GM23338 (cell line): ENCODE measurements at regions not wholly inside any gene's neighbourhood (a gene's known extent, or its start where the extent isn't known, plus 50 kb on each side); places are given as distances from the start of the nearest gene placed in this dataset.

Experiments
- ATAC-seq: fragments of 200-7000 bp; cut with Tn5 transposase; 3 replicates; pipeline ENCODE4 v1.9.1; 2020
- DNase-seq: peaks from one replicate; pipeline ENCODE4 v3.0.0-alpha.2; 2015; ENCODE audit warnings: low spot score
- H2AFZ ChIP-seq: fragments of 200-600 bp; sonication (generic); 2 replicates; pipeline ENCODE4 v1.8.0; 2016; ENCODE audit warnings: antibody characterized with exemption, mild to moderate bottlenecking, moderate library complexity
- H3F3A ChIP-seq: fragments of 200-600 bp; sonication (generic); replicated peaks from 2 replicates; pipeline ENCODE4 v1.8.0; 2017; ENCODE audit warnings: antibody characterized with exemption, mixed run types, low read depth
- H3K27ac ChIP-seq: fragments of 200-600 bp; sonication (generic); 2 replicates; pipeline ENCODE4 v1.6.1; 2016; ENCODE audit warnings: low read depth
- H3K27me3 ChIP-seq: fragments of 200-600 bp; sonication (generic); 2 replicates; pipeline ENCODE4 v1.8.0; 2016; ENCODE audit warnings: mild to moderate bottlenecking, mixed run types, moderate library complexity; ENCODE audit not compliant: insufficient read depth
- H3K36me3 ChIP-seq: fragments of 200-600 bp; sonication (generic); 2 replicates; pipeline ENCODE4 v1.8.0; 2016; ENCODE audit warnings: mild to moderate bottlenecking; ENCODE audit not compliant: insufficient read depth
- H3K4me1 ChIP-seq: fragments of 200-600 bp; sonication (generic); 2 replicates; pipeline ENCODE4 v1.8.0; 2016; ENCODE audit warnings: mild to moderate bottlenecking, moderate library complexity; ENCODE audit not compliant: insufficient read depth
- H3K4me2 ChIP-seq: fragments of 200-600 bp; sonication (generic); 2 replicates; pipeline ENCODE4 v1.7.1; 2017; ENCODE audit warnings: mixed run types
- H3K4me3 ChIP-seq: fragments of 200-600 bp; sonication (generic); 2 replicates; pipeline ENCODE4 v1.6.1; 2016; ENCODE audit warnings: mixed run types
- H3K79me2 ChIP-seq: fragments of 200-600 bp; sonication (generic); replicated peaks from 2 replicates; pipeline ENCODE4 v1.8.0; 2017; ENCODE audit warnings: mild to moderate bottlenecking; ENCODE audit not compliant: insufficient read depth
- H3K9me2 ChIP-seq: fragments of 200-600 bp; sonication (generic); 2 replicates; pipeline ENCODE4 v1.8.0; 2017; ENCODE audit not compliant: insufficient read depth
- H4K20me1 ChIP-seq: fragments of 200-600 bp; sonication (generic); replicated peaks from 2 replicates; pipeline ENCODE4 v1.8.0; 2017; ENCODE audit warnings: mild to moderate bottlenecking; ENCODE audit not compliant: insufficient read depth
- H3K27ac Mint-ChIP-seq: 2 replicates; pipeline ENCODE4 v1.8.0; 2020; ENCODE audit warnings: inconsistent platforms, mild to moderate bottlenecking, moderate library complexity, mixed read lengths
- H3K27me3 Mint-ChIP-seq: 3 replicates; pipeline ENCODE4 v1.8.0; 2022; ENCODE audit warnings: low read depth, mild to moderate bottlenecking, moderate library complexity, mixed read lengths, inconsistent platforms; ENCODE audit not compliant: insufficient read depth, poor library complexity
- H3K36me3 Mint-ChIP-seq: 3 replicates; pipeline ENCODE4 v1.8.0; 2021; ENCODE audit warnings: low read depth, mild to moderate bottlenecking, inconsistent platforms, moderate library complexity, mixed read lengths
- H3K4me1 Mint-ChIP-seq: 3 replicates; pipeline ENCODE4 v1.8.0; 2020; ENCODE audit warnings: mild to moderate bottlenecking, inconsistent platforms, mixed read lengths
- H3K4me3 Mint-ChIP-seq: 3 replicates; pipeline ENCODE4 v1.8.0; 2021; ENCODE audit warnings: moderate library complexity, mild to moderate bottlenecking, inconsistent platforms, mixed read lengths
- H3K9me3 Mint-ChIP-seq: 3 replicates; pipeline ENCODE4 v1.8.0; 2020; ENCODE audit warnings: moderate library complexity, mild to moderate bottlenecking, inconsistent platforms, mixed read lengths
- CREB1 ChIP-seq: fragments of 250-450 bp; sonication (Bioruptor Pico); IDR thresholded peaks from 2 replicates; pipeline ENCODE4 v1.5.0; 2020; ENCODE audit warnings: low read depth, mild to moderate bottlenecking, moderate library complexity
- EZH2 ChIP-seq: fragments of 200-600 bp; sonication (generic); IDR thresholded peaks from one replicate; pipeline ENCODE4 v1.8.0; 2017; ENCODE audit warnings: antibody characterized with exemption, mild to moderate bottlenecking, low read depth; ENCODE audit not compliant: unreplicated experiment
- JUNB ChIP-seq: IDR thresholded peaks from one replicate; pipeline ENCODE4 v1.6.1; 2016; ENCODE audit warnings: antibody characterized with exemption; ENCODE audit not compliant: unreplicated experiment
- POLR2AphosphoS5 ChIP-seq: IDR thresholded peaks from 2 replicates; pipeline ENCODE4 v1.6.1; 2016; ENCODE audit warnings: antibody characterized with exemption, low read depth
- STAT1 ChIP-seq: IDR thresholded peaks from one replicate; pipeline ENCODE4 v1.6.1; 2016; ENCODE audit warnings: antibody characterized with exemption; ENCODE audit not compliant: unreplicated experiment
- ZNF331 ChIP-seq: fragments of 250-450 bp; sonication (Bioruptor Pico); IDR thresholded peaks from 2 replicates; pipeline ENCODE4 v1.5.0; 2020; ENCODE audit warnings: low read depth, mild to moderate bottlenecking, moderate library complexity
- TF ChIP-seq, protein P1 (sequence below): IDR thresholded peaks from one replicate; pipeline ENCODE4 v1.6.1; 2018; ENCODE audit warnings: antibody characterized with exemption; ENCODE audit not compliant: unreplicated experiment
- TF ChIP-seq, protein P2 (sequence below), 2 experiments: fragments of 200-600 bp in 1 of 2; sonication (generic) in 1 of 2; conservative IDR thresholded peaks; 2 replicates each; pipeline versions ENCODE4 v1.5.1 to v1.6.1; 2016 to 2017; ENCODE audit warnings: antibody characterized with exemption in 2 of 2, low read depth in 2 of 2, mild to moderate bottlenecking in 2 of 2, moderate library complexity in 1 of 2
- TF ChIP-seq, protein P3 (sequence below): fragments of 250-450 bp; sonication (Bioruptor Pico); IDR thresholded peaks from 2 replicates; pipeline ENCODE4 v1.5.0; 2020; ENCODE audit warnings: mild to moderate bottlenecking, moderate library complexity

- TF ChIP-seq, protein P1, sequence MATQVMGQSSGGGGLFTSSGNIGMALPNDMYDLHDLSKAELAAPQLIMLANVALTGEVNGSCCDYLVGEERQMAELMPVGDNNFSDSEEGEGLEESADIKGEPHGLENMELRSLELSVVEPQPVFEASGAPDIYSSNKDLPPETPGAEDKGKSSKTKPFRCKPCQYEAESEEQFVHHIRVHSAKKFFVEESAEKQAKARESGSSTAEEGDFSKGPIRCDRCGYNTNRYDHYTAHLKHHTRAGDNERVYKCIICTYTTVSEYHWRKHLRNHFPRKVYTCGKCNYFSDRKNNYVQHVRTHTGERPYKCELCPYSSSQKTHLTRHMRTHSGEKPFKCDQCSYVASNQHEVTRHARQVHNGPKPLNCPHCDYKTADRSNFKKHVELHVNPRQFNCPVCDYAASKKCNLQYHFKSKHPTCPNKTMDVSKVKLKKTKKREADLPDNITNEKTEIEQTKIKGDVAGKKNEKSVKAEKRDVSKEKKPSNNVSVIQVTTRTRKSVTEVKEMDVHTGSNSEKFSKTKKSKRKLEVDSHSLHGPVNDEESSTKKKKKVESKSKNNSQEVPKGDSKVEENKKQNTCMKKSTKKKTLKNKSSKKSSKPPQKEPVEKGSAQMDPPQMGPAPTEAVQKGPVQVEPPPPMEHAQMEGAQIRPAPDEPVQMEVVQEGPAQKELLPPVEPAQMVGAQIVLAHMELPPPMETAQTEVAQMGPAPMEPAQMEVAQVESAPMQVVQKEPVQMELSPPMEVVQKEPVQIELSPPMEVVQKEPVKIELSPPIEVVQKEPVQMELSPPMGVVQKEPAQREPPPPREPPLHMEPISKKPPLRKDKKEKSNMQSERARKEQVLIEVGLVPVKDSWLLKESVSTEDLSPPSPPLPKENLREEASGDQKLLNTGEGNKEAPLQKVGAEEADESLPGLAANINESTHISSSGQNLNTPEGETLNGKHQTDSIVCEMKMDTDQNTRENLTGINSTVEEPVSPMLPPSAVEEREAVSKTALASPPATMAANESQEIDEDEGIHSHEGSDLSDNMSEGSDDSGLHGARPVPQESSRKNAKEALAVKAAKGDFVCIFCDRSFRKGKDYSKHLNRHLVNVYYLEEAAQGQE = no peak
These were observed 84.8 kb upstream of the ARRDC4 start (continued) for GRCh38 chr15:97875513-97876280.

GRCh38 chr15:97876281-97876675 lies 84.2 kb upstream of the ARRDC4 start:
- no peak overlapping the region for H3K4me2 ChIP-seq
- no peak for ATAC-seq
- no peaks in the 10 kb centered on the region for H3K9me2 ChIP-seq
- no peaks in the 10 kb centered on the region for H3K79me2 ChIP-seq
- Mint-ChIP-seq H3K27ac (no peak overlapping the region), H3K4me1 (no peaks in the 10 kb centered on the region; the same call in 2 of the 3 replicates), H3K9me3 (peaks cover 16% of the 10 kb centered on the region), H3K27me3 (peaks cover 3% of the 10 kb centered on the region), H3K4me3 (no peak overlapping the region), H3K36me3 (no peaks in the 10 kb centered on the region)
- no peak overlapping the region for H3K27ac ChIP-seq
- no peak for DNase-seq
- no peaks in the 10 kb centered on the region for H3K4me1 ChIP-seq
- H4K20me1 ChIP-seq = no peaks in the 10 kb centered on the region
- H3K27me3 ChIP-seq = no peaks in the 10 kb centered on the region
- no peak overlapping the region for H3K4me3 ChIP-seq
- H3K36me3 ChIP-seq = no peaks in the 10 kb centered on the region
- no peak overlapping the region for H2AFZ ChIP-seq
- H3F3A ChIP-seq = no peaks in the 10 kb centered on the region
- TF ChIP-seq STAT1 (no peak), ZNF331 (no peak), JUNB (no peak), CREB1 (no peak), EZH2 (no peak), POLR2AphosphoS5 (no peak)
- TF ChIP-seq, protein P2, sequence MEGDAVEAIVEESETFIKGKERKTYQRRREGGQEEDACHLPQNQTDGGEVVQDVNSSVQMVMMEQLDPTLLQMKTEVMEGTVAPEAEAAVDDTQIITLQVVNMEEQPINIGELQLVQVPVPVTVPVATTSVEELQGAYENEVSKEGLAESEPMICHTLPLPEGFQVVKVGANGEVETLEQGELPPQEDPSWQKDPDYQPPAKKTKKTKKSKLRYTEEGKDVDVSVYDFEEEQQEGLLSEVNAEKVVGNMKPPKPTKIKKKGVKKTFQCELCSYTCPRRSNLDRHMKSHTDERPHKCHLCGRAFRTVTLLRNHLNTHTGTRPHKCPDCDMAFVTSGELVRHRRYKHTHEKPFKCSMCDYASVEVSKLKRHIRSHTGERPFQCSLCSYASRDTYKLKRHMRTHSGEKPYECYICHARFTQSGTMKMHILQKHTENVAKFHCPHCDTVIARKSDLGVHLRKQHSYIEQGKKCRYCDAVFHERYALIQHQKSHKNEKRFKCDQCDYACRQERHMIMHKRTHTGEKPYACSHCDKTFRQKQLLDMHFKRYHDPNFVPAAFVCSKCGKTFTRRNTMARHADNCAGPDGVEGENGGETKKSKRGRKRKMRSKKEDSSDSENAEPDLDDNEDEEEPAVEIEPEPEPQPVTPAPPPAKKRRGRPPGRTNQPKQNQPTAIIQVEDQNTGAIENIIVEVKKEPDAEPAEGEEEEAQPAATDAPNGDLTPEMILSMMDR (conservative IDR thresholded peaks at IDR 0.05; ENCODE audit: low read depth in 2 of 2) = no peak
- TF ChIP-seq, protein P1 = no peak
- TF ChIP-seq, protein P3, sequence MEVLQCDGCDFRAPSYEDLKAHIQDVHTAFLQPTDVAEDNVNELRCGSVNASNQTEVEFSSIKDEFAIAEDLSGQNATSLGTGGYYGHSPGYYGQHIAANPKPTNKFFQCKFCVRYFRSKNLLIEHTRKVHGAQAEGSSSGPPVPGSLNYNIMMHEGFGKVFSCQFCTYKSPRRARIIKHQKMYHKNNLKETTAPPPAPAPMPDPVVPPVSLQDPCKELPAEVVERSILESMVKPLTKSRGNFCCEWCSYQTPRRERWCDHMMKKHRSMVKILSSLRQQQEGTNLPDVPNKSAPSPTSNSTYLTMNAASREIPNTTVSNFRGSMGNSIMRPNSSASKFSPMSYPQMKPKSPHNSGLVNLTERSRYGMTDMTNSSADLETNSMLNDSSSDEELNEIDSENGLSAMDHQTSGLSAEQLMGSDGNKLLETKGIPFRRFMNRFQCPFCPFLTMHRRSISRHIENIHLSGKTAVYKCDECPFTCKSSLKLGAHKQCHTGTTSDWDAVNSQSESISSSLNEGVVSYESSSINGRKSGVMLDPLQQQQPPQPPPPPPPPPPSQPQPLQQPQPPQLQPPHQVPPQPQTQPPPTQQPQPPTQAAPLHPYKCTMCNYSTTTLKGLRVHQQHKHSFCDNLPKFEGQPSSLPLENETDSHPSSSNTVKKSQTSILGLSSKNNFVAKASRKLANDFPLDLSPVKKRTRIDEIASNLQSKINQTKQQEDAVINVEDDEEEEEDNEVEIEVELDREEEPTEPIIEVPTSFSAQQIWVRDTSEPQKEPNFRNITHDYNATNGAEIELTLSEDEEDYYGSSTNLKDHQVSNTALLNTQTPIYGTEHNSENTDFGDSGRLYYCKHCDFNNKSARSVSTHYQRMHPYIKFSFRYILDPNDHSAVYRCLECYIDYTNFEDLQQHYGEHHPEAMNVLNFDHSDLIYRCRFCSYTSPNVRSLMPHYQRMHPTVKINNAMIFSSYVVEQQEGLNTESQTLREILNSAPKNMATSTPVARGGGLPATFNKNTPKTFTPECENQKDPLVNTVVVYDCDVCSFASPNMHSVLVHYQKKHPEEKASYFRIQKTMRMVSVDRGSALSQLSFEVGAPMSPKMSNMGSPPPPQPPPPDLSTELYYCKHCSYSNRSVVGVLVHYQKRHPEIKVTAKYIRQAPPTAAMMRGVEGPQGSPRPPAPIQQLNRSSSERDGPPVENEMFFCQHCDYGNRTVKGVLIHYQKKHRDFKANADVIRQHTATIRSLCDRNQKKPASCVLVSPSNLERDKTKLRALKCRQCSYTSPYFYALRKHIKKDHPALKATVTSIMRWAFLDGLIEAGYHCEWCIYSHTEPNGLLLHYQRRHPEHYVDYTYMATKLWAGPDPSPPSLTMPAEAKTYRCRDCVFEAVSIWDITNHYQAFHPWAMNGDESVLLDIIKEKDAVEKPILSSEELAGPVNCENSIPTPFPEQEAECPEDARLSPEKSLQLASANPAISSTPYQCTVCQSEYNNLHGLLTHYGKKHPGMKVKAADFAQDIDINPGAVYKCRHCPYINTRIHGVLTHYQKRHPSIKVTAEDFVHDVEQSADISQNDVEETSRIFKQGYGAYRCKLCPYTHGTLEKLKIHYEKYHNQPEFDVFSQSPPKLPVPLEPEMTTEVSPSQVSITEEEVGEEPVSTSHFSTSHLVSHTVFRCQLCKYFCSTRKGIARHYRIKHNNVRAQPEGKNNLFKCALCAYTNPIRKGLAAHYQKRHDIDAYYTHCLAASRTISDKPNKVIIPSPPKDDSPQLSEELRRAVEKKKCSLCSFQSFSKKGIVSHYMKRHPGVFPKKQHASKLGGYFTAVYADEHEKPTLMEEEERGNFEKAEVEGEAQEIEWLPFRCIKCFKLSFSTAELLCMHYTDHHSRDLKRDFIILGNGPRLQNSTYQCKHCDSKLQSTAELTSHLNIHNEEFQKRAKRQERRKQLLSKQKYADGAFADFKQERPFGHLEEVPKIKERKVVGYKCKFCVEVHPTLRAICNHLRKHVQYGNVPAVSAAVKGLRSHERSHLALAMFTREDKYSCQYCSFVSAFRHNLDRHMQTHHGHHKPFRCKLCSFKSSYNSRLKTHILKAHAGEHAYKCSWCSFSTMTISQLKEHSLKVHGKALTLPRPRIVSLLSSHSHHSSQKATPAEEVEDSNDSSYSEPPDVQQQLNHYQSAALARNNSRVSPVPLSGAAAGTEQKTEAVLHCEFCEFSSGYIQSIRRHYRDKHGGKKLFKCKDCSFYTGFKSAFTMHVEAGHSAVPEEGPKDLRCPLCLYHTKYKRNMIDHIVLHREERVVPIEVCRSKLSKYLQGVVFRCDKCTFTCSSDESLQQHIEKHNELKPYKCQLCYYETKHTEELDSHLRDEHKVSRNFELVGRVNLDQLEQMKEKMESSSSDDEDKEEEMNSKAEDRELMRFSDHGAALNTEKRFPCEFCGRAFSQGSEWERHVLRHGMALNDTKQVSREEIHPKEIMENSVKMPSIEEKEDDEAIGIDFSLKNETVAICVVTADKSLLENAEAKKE = no peak
